ENCODE measurements at regions not wholly inside any gene's neighbourhood (a gene's known extent, or its start where the extent isn't known, plus 50 kb on each side); places are given as distances from the start of the nearest gene placed in this dataset.

GRCh38 chr21:35226328-35226727, 177.2 kb upstream of the RUNX1 start:
- no peak for DNase-seq
- H3K4me3 ChIP-seq (ENCODE audit: low read depth in 2 of 2, low read length in 1 of 2) = no peak overlapping the region
- H4K20me1 ChIP-seq (ENCODE audit: insufficient read depth) = no peaks in the 10 kb centered on the region
- no peak overlapping the region for H3K9ac ChIP-seq
- H3K27ac ChIP-seq (ENCODE audit: low read depth in 2 of 2, low read length in 1 of 2) = no peak overlapping the region; a peak in 1 of 4 replicates
- no peaks in the 10 kb centered on the region for H3K36me3 ChIP-seq (replicated peaks in 1 of 2; ENCODE audit: control insufficient read depth in 1 of 2, insufficient read depth in 2 of 2, low read length in 1 of 2)
- peak overlapping the region; percentile 38; the same call in 1 of the 2 replicates for H2AFZ ChIP-seq (ENCODE audit: low read depth)
- TF ChIP-seq TCF12 (IDR thresholded peaks at IDR 0.05) (peak; percentile 34; the same call in 1 of the 2 replicates), RXRA (IDR thresholded peaks at IDR 0.05; ENCODE audit: borderline replicate concordance, low read depth) (peak; percentile 44; the same call in 1 of the 2 replicates), EP300 (IDR thresholded peaks at IDR 0.05; ENCODE audit: borderline replicate concordance in 1 of 2, low read depth in 1 of 2, low read length in 1 of 2) (no peak)
- 52% methylated on average over 5 of the region's 6 CpGs for WGBS (ENCODE audit: low lambda C conversion rate)
- H3K9me2 ChIP-seq = no peaks in the 10 kb centered on the region
- no peaks in the 10 kb centered on the region for H3K9me3 ChIP-seq
- H3K79me2 ChIP-seq (ENCODE audit: insufficient read depth) = no peaks in the 10 kb centered on the region
- ChIA-PET CTCF (no interaction called here), POLR2A (no interaction called here)
- H3F3A ChIP-seq (replicated peaks; ENCODE audit: insufficient read depth) = no peaks in the 10 kb centered on the region
- no peaks in the 10 kb centered on the region for H3K27me3 ChIP-seq (ENCODE audit: insufficient read depth)
- H3K4me1 ChIP-seq (ENCODE audit: control insufficient read depth in 1 of 2, insufficient read depth in 2 of 2, low read depth in 1 of 2, low read length in 1 of 2) = peaks cover 7 to 8% of the 10 kb centered on the region in 2 experiments; a peak in 2 of 4 replicates
- H3K4me2 ChIP-seq = peak overlapping the region; percentile 29; the same call in 1 of the 2 replicates

- Histone ChIP-seq H2AFZ (ENCODE audit: low read depth) (no peak overlapping the region), H3K4me2 (no peak overlapping the region), H3K36me3 (replicated peaks in 1 of 2; ENCODE audit: control insufficient read depth in 1 of 2, insufficient read depth in 2 of 2, low read length in 1 of 2) (no peaks in the 10 kb centered on the region), H4K20me1 (ENCODE audit: insufficient read depth) (no peaks in the 10 kb centered on the region), H3K4me3 (ENCODE audit: low read depth in 2 of 2, low read length in 1 of 2) (no peak overlapping the region), H3K79me2 (ENCODE audit: insufficient read depth) (no peaks in the 10 kb centered on the region), H3K9me2 (no peaks in the 10 kb centered on the region), H3K27ac (ENCODE audit: low read depth in 2 of 2, low read length in 1 of 2) (no peak overlapping the region), H3K9ac (no peak overlapping the region), H3K27me3 (ENCODE audit: insufficient read depth) (no peaks in the 10 kb centered on the region), H3F3A (replicated peaks; ENCODE audit: insufficient read depth) (no peaks in the 10 kb centered on the region), H3K9me3 (no peaks in the 10 kb centered on the region), H3K4me1 (ENCODE audit: control insufficient read depth in 1 of 2, insufficient read depth in 2 of 2, low read depth in 1 of 2, low read length in 1 of 2) (peaks cover 7 to 8% of the 10 kb centered on the region in 2 experiments; a peak in 2 of 4 replicates)
- POLR2A ChIA-PET = no interaction called here
- TF ChIP-seq FOXM1 (IDR thresholded peaks at IDR 0.05; ENCODE audit: low read depth) = no peak
- no peak for TF ChIP-seq FOXJ3 (CRISPR knock-in tag; IDR thresholded peaks at IDR 0.05)
- TF ChIP-seq TEAD4 (IDR thresholded peaks at IDR 0.05; ENCODE audit: borderline replicate concordance, insufficient read depth) = no peak
- TF ChIP-seq SIN3A (IDR thresholded peaks at IDR 0.05; ENCODE audit: borderline replicate concordance, low read depth, low read length) = no peak
- no peak for TF ChIP-seq TCF12 (IDR thresholded peaks at IDR 0.05)
- TF ChIP-seq ELF1 (IDR thresholded peaks at IDR 0.05) = no peak
- TF ChIP-seq RFX5 (IDR thresholded peaks at IDR 0.05; ENCODE audit: low read length) = no peak
- TF ChIP-seq EZH2phosphoT487 (IDR thresholded peaks at IDR 0.05; ENCODE audit: borderline replicate concordance, low read depth) = no peak
- no peak for TF ChIP-seq MXI1 (IDR thresholded peaks at IDR 0.05; ENCODE audit: low read depth, low read length)
- no peak for TF ChIP-seq FOSL2 (IDR thresholded peaks at IDR 0.05; ENCODE audit: borderline replicate concordance, low read depth)
- TF ChIP-seq PBX3 (IDR thresholded peaks at IDR 0.05) = no peak
- DNase-seq = no peak
- CTCF ChIA-PET = no interaction called here
- WGBS (ENCODE audit: low lambda C conversion rate) = 97% methylated on average over 6 of the region's 6 CpGs
Observed at GRCh38 chr21:35225573-35225972, 176.5 kb upstream of the RUNX1 start.

Data from SK-N-SH (cell line).